Fibroblast of lung (primary cell): ENCODE measurements at regions not wholly inside any gene's neighbourhood (a gene's known extent, or its start where the extent isn't known, plus 50 kb on each side); places are given as distances from the start of the nearest gene placed in this dataset.

Source experiments
- DNase-seq, 2 donors: peaks; one replicate each; pipeline versions ENCODE4 v3.0.0 to v3.0.0-alpha.2; 2010; ENCODE audit warnings: low read depth in 2 of 2
- H2AFZ ChIP-seq: 2 replicates; pipeline ENCODE4 v1.5.1; 2012; ENCODE audit warnings: low read length, control low read depth, inconsistent platforms
- H3K27ac ChIP-seq: 2 replicates; pipeline ENCODE4 v1.5.1; 2011; ENCODE audit warnings: low read length, control low read depth; ENCODE audit not compliant: insufficient read depth
- H3K27me3 ChIP-seq: 2 replicates; pipeline ENCODE4 v1.5.1; 2011; ENCODE audit warnings: mild to moderate bottlenecking, low read length; ENCODE audit not compliant: control insufficient read depth, insufficient read depth
- H3K36me3 ChIP-seq: 2 replicates; pipeline ENCODE4 v1.5.1; 2011; ENCODE audit warnings: low read length; ENCODE audit not compliant: control insufficient read depth, insufficient read depth
- H3K4me1 ChIP-seq: 2 replicates; pipeline ENCODE4 v1.5.1; 2011; ENCODE audit warnings: low read length; ENCODE audit not compliant: control insufficient read depth, insufficient read depth; ENCODE audit errors: extremely low read depth
- H3K4me2 ChIP-seq: 2 replicates; pipeline ENCODE4 v1.5.1; 2011; ENCODE audit warnings: low read length, control low read depth; ENCODE audit not compliant: insufficient read depth; ENCODE audit errors: extremely low read depth
- H3K4me3 ChIP-seq, 4 experiments: fragments of 200-600 bp in 1 of 4; sonication (generic) in 1 of 4; replicated peaks in 1 of 4; 2 replicates each; pipeline ENCODE4 v1.5.1; 2011 to 2016; ENCODE audit warnings: low read length in 4 of 4, low read depth in 3 of 4, mild to moderate bottlenecking in 3 of 4, control low read depth in 2 of 4, inconsistent platforms in 1 of 4, mixed read lengths in 1 of 4; ENCODE audit not compliant: insufficient read depth in 1 of 4; ENCODE audit errors: control extremely low read depth in 1 of 4
- H3K79me2 ChIP-seq: 2 replicates; pipeline ENCODE4 v1.5.1; 2012; ENCODE audit warnings: mild to moderate bottlenecking, low read length, inconsistent platforms; ENCODE audit not compliant: control insufficient read depth, insufficient read depth
- H3K9ac ChIP-seq: 2 replicates; pipeline ENCODE4 v1.5.1; 2011; ENCODE audit warnings: mild to moderate bottlenecking, low read length, control low read depth; ENCODE audit not compliant: insufficient read depth
- H3K9me3 ChIP-seq: 2 replicates; pipeline ENCODE4 v1.5.1; 2012; ENCODE audit warnings: low read depth, low read length; ENCODE audit not compliant: control insufficient read depth, insufficient read depth
- H4K20me1 ChIP-seq: 2 replicates; pipeline ENCODE4 v1.5.1; 2011; ENCODE audit warnings: low read length; ENCODE audit not compliant: control insufficient read depth, insufficient read depth; ENCODE audit errors: extremely low read depth
- EZH2 ChIP-seq: IDR thresholded peaks from 2 replicates; pipeline ENCODE4 v1.5.1; 2012; ENCODE audit warnings: low read length, control low read depth, mild to moderate bottlenecking; ENCODE audit errors: missing control alignments
- TF ChIP-seq, protein P1 (sequence below), 2 donors: IDR thresholded peaks in 1 of 2; conservative IDR thresholded peaks in 1 of 2; 1 replicate in 1 of 2; 2 replicates in 1 of 2; pipeline ENCODE4 v1.5.1; 2011 to 2012; ENCODE audit warnings: low read length in 2 of 2, control low read depth in 1 of 2, inconsistent platforms in 1 of 2, low read depth in 1 of 2, mild to moderate bottlenecking in 1 of 2

DNA sequence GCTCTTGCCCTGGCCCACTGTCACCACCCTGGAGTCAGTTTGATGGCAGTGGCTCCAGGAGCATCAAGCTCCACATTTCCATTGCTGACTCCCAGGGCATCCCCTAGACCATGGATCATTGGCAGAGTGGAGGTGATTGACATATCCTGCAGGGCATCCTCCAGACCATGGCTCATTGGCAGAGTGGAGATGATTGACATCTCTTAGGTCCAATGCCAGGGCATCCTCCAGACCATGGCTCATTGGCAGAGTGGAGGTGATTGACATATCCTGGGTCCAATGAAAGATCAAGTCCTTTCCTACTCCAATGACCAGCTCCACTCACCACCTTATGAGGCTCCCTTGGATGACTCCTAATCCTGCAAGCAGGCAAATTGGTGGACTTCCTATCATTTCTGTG lies 174.3 kb upstream of the NLRP1 start:
- no peak overlapping the region for H3K4me3 ChIP-seq
- no peak for TF ChIP-seq EZH2
- TF ChIP-seq, protein P1, sequence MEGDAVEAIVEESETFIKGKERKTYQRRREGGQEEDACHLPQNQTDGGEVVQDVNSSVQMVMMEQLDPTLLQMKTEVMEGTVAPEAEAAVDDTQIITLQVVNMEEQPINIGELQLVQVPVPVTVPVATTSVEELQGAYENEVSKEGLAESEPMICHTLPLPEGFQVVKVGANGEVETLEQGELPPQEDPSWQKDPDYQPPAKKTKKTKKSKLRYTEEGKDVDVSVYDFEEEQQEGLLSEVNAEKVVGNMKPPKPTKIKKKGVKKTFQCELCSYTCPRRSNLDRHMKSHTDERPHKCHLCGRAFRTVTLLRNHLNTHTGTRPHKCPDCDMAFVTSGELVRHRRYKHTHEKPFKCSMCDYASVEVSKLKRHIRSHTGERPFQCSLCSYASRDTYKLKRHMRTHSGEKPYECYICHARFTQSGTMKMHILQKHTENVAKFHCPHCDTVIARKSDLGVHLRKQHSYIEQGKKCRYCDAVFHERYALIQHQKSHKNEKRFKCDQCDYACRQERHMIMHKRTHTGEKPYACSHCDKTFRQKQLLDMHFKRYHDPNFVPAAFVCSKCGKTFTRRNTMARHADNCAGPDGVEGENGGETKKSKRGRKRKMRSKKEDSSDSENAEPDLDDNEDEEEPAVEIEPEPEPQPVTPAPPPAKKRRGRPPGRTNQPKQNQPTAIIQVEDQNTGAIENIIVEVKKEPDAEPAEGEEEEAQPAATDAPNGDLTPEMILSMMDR (conservative IDR thresholded peaks at IDR 0.05 in 1 of 2, IDR thresholded peaks at IDR 0.05 in 1 of 2; ENCODE audit: low read depth in 1 of 2, low read length in 2 of 2): no peak
- H3K36me3 ChIP-seq: no peaks in the 10 kb centered on the region
- DNase-seq: peak in 1 of 2 donors; percentile 65
- no peaks in the 10 kb centered on the region for H3K27me3 ChIP-seq
- no peak overlapping the region for H3K9ac ChIP-seq
- H3K9me3 ChIP-seq: no peaks in the 10 kb centered on the region
- no peaks in the 10 kb centered on the region for H3K4me1 ChIP-seq
- H3K27ac ChIP-seq: no peak overlapping the region
- H3K4me2 ChIP-seq: no peak overlapping the region
- H3K79me2 ChIP-seq: no peaks in the 10 kb centered on the region
- H2AFZ ChIP-seq: no peak overlapping the region
- H4K20me1 ChIP-seq: no peaks in the 10 kb centered on the region

- Histone ChIP-seq H3K4me3 (no peak overlapping the region), H3K36me3 (no peaks in the 10 kb centered on the region), H2AFZ (no peak overlapping the region), H3K79me2 (no peaks in the 10 kb centered on the region), H3K27ac (no peak overlapping the region), H3K4me1 (no peaks in the 10 kb centered on the region), H3K4me2 (no peak overlapping the region), H3K9ac (no peak overlapping the region), H3K27me3 (peaks cover 2% of the 10 kb centered on the region), H3K9me3 (no peaks in the 10 kb centered on the region), H4K20me1 (no peaks in the 10 kb centered on the region)
- TF ChIP-seq, protein P1 (conservative IDR thresholded peaks at IDR 0.05 in 1 of 2, IDR thresholded peaks at IDR 0.05 in 1 of 2; ENCODE audit: low read depth in 1 of 2, low read length in 2 of 2): no peak
- no peak for TF ChIP-seq EZH2
- DNase-seq: no peak
Observed at GRCh38 chr17:5759501-5759925, 175.2 kb upstream of the NLRP1 start.

DNA sequence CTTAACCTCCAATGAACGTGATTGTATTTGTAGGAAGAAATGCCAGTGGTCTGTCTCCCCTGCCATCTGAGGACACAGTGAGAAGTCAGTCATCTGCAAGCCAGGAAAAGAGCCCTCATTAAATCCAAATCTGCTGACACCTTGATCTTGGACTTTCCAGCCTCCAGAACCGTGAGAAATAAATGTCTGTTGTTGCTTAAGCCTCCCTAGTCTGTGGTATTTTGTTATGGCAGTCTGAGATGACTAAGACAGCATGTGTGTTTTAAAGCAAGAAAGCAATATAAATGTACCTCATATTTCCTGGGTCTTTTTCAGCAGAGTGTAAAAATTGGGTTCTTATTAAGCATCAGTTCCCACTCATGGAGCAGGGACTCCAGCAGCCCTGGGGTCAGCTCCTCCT lies 177.9 kb upstream of the NLRP1 start:
- no peaks in the 10 kb centered on the region for H3K36me3 ChIP-seq
- H3K9me3 ChIP-seq: no peaks in the 10 kb centered on the region
- H2AFZ ChIP-seq: no peak overlapping the region
- H3K4me3 ChIP-seq: no peak overlapping the region
- no peaks in the 10 kb centered on the region for H3K79me2 ChIP-seq
- no peak overlapping the region for H3K9ac ChIP-seq
- peaks cover 2% of the 10 kb centered on the region for H3K27me3 ChIP-seq
- DNase-seq: no peak
- H4K20me1 ChIP-seq: no peaks in the 10 kb centered on the region
- H3K27ac ChIP-seq: no peak overlapping the region
- no peak for TF ChIP-seq EZH2
- TF ChIP-seq, protein P1 (conservative IDR thresholded peaks at IDR 0.05 in 1 of 2, IDR thresholded peaks at IDR 0.05 in 1 of 2; ENCODE audit: low read depth in 1 of 2, low read length in 2 of 2): no peak
- H3K4me1 ChIP-seq: no peaks in the 10 kb centered on the region
- no peak overlapping the region for H3K4me2 ChIP-seq
